ENCODE measurements at regions not wholly inside any gene's neighbourhood (a gene's known extent, or its start where the extent isn't known, plus 50 kb on each side); places are given as distances from the start of the nearest gene placed in this dataset.

- TF ChIP-seq, protein P1, sequence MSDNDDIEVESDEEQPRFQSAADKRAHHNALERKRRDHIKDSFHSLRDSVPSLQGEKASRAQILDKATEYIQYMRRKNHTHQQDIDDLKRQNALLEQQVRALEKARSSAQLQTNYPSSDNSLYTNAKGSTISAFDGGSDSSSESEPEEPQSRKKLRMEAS (IDR thresholded peaks at IDR 0.05; ENCODE audit: insufficient read depth, insufficient read length), result no peak
- no peak for TF ChIP-seq POLR2A (IDR thresholded peaks at IDR 0.05; ENCODE audit: low read depth, low read length)
- TF ChIP-seq CTCF (IDR thresholded peaks at IDR 0.05; ENCODE audit: extremely low read depth in 1 of 2, insufficient read depth in 1 of 2, low read depth in 1 of 2, low read length in 2 of 2), result no peak
- no peak for TF ChIP-seq EZH2 (IDR thresholded peaks at IDR 0.05; ENCODE audit: borderline replicate concordance, low read depth, low read length, severe bottlenecking)
- TF ChIP-seq FOS (IDR thresholded peaks at IDR 0.05; ENCODE audit: borderline replicate concordance, insufficient read depth, low read length), result no peak
Measured at GRCh38 chr3:34569437-34569836, 771.0 kb downstream of the PDCD6IP start.

Data from endothelial cell of umbilical vein (primary cell).